HAP-1 (cell line): ENCODE measurements at regions not wholly inside any gene's neighbourhood (a gene's known extent, or its start where the extent isn't known, plus 50 kb on each side); places are given as distances from the start of the nearest gene placed in this dataset.
"Not testable (repeated sequence)": the region's sequence is repeated elsewhere in the genome, so short reads cannot be mapped to it uniquely, and the experiment has no call there.

Experiments
- DNase-seq, 2 experiments: peaks; one replicate each; pipeline ENCODE4 v3.0.0-alpha.2; 2016 to 2020; ENCODE audit warnings: low spot score in 2 of 2
- H3K27me3 ChIP-seq: fragments of 250-450 bp; sonication (Bioruptor Pico); 2 replicates; pipeline ENCODE4 v1.5.1; 2020; ENCODE audit warnings: low read depth, mild to moderate bottlenecking, moderate library complexity
- H3K36me3 ChIP-seq: fragments of 250-450 bp; sonication (Bioruptor Pico); replicated peaks from 2 replicates; pipeline ENCODE4 v1.5.1; 2020; ENCODE audit warnings: mild to moderate bottlenecking
- H3K4me1 ChIP-seq: fragments of 250-450 bp; sonication (Bioruptor Pico); 2 replicates; pipeline ENCODE4 v1.5.1; 2020; ENCODE audit warnings: mild to moderate bottlenecking
- H3K4me3 ChIP-seq: fragments of 250-450 bp; sonication (Bioruptor Pico); 2 replicates; pipeline ENCODE4 v1.5.1; 2020; ENCODE audit warnings: mild to moderate bottlenecking, moderate library complexity
- H3K9me3 ChIP-seq: fragments of 250-450 bp; sonication (Bioruptor Pico); 2 replicates; pipeline ENCODE4 v1.5.1; 2020; ENCODE audit warnings: mild to moderate bottlenecking, moderate library complexity
- in situ Hi-C: fragments of 300-500 bp; cut with MboI; formaldehyde crosslinking; loops from 3 replicates; pipeline ENCODE4 v1.14.3; 2020; ENCODE audit warnings: low sequenced_read_pairs, inconsistent platforms, mixed read lengths

GRCh38 chr7:115276791-115277190, 354.9 kb downstream of the MDFIC start:
- in situ Hi-C loops, result no loop called here
- H3K27me3 ChIP-seq, result peaks cover 3% of the 10 kb centered on the region; the same call in 1 of the 2 replicates
- H3K4me3 ChIP-seq, result no peak overlapping the region
- no peak for DNase-seq
- H3K36me3 ChIP-seq, result no peaks in the 10 kb centered on the region
- no peaks in the 10 kb centered on the region for H3K4me1 ChIP-seq
- no peaks in the 10 kb centered on the region for H3K9me3 ChIP-seq

DNA sequence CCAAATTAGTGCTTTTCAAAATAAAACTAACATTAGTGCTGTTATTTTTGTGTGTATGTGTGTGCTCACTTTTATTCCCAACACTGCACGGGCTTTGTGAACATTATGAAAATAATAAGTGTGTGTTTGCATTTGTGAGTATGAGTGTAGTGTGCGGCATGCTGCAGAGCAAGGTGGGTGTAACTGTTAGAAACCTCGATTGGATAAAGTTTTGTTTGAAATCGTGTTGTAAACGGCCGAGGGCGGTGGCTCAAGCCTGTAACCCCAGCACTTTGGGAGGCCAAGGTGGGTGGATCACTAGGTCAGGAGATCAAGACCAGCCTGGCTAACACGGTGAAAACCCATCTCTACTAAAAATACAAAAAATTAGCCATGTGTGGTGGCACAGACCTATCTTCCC, 352.0 kb downstream of the MDFIC start:
- H3K36me3 ChIP-seq, H3K4me1 ChIP-seq, H3K27me3 ChIP-seq, H3K4me3 ChIP-seq, H3K9me3 ChIP-seq, DNase-seq, in situ Hi-C loops: not testable (repeated sequence)

- Histone ChIP-seq H3K27me3 (peaks cover 3% of the 10 kb centered on the region; the same call in 1 of the 2 replicates), H3K36me3 (no peaks in the 10 kb centered on the region), H3K4me1 (no peaks in the 10 kb centered on the region), H3K9me3 (no peaks in the 10 kb centered on the region), H3K4me3 (no peak overlapping the region)
- in situ Hi-C loops, result no loop called here
- no peak for DNase-seq
These were observed 351.4 kb downstream of the MDFIC start for GRCh38 chr7:115273139-115273772.

GRCh38 chr7:115271332-115272235, 349.7 kb downstream of the MDFIC start:
- in situ Hi-C loops, result no loop called here
- DNase-seq, result no peak

DNA sequence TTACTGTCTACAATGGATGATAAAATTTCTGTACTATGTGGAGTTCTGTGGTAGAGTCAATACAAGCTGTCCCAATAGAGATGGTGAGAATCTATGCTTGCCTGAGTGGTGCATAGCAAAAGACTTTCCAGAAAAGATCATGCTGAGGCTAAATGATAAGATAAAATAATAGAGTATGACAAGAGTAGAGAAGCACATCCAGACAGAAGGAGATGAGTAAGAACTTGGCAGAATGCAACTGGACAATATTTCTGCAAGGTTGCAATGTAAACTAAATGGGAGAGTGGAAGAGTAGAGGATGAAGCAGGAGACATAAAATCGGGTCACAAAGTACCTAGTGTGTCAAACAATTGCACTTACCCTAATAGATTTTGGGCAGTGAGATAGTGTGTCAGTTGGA, 347.6 kb downstream of the MDFIC start:
- Histone ChIP-seq H3K36me3 (no peaks in the 10 kb centered on the region), H3K9me3 (no peaks in the 10 kb centered on the region), H3K4me3 (no peak overlapping the region), H3K27me3 (peaks cover 3% of the 10 kb centered on the region; the same call in 1 of the 2 replicates), H3K4me1 (no peaks in the 10 kb centered on the region)
- no peak for DNase-seq
- in situ Hi-C loops, result no loop called here

More at GRCh38 chr7:115271332-115272235, 349.7 kb downstream of the MDFIC start:
- Histone ChIP-seq H3K9me3 (no peaks in the 10 kb centered on the region), H3K27me3 (peaks cover 3% of the 10 kb centered on the region; the same call in 1 of the 2 replicates), H3K4me1 (no peaks in the 10 kb centered on the region), H3K4me3 (no peak overlapping the region), H3K36me3 (no peaks in the 10 kb centered on the region)

DNA sequence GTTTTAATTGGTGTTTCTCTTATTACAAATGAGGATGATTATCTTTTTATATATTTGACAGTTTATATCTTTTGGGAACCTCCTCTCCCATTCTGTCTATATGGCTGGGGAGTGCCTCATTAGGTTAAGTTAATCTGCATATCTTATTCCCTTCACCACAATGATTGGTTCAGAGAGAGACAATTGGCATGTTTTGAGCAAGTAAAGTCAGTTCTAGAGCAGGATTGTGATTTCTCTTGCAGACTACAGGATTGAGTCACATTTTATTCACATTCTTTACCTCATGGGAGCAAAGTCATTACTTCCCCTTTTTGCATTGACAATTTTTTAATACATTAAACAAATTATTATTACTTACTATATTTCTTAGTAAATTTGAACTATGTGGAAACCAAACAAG, 345.6 kb downstream of the MDFIC start:
- no peak for DNase-seq
- Histone ChIP-seq H3K4me1 (no peaks in the 10 kb centered on the region), H3K36me3 (no peaks in the 10 kb centered on the region), H3K27me3 (no peaks in the 10 kb centered on the region), H3K4me3 (no peak overlapping the region), H3K9me3 (no peaks in the 10 kb centered on the region)
- in situ Hi-C loops, result no loop called here

DNA sequence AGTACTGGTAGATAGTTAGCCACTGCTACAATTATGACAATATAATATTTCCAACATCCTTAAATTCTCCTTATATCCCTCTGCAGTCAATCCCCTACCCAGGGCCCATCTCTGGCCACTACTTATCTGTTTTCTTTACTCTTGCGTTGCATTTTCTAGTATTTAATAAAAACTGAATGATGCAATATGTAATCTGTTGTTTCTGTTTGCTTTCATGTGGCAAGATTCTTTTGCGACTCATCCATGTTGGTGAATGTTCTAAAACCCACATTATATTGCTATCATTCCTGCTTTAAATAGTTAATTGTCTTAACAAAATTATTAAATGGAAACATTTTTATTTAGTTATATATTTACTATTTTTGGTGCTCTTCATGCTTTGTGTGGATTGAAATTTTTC, 338.5 kb downstream of the MDFIC start:
- H3K9me3 ChIP-seq, result no peaks in the 10 kb centered on the region
- no peaks in the 10 kb centered on the region for H3K27me3 ChIP-seq
- H3K36me3 ChIP-seq, result no peaks in the 10 kb centered on the region
- no peaks in the 10 kb centered on the region for H3K4me1 ChIP-seq
- no peak overlapping the region for H3K4me3 ChIP-seq
- DNase-seq, result no peak
- in situ Hi-C loops, result no loop called here

DNA sequence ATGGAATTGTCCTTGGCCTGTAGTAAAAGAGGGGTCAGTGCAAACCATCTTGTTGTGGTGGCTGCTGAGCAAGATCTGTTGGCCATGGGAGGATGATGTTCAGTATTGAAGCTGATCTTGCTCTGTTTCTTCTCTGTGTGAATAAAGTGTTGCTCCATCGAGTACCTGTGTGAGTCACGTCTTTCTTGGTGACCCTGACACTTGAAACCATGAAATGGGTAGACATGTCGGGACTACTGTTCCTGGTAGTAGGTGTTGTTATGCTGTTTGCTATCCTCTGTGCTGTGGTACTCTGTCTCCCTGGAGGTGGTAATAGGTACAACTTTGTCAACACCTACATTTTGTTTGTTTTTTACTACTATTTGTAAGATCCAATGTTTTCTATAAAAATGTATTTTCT, 330.6 kb downstream of the MDFIC start:
- H3K36me3 ChIP-seq, result no peaks in the 10 kb centered on the region
- in situ Hi-C loops, result no loop called here
- no peak for DNase-seq
- no peaks in the 10 kb centered on the region for H3K27me3 ChIP-seq
- no peaks in the 10 kb centered on the region for H3K4me1 ChIP-seq
- no peaks in the 10 kb centered on the region for H3K9me3 ChIP-seq
- H3K4me3 ChIP-seq, result no peak overlapping the region

GRCh38 chr7:115249080-115249479, 327.2 kb downstream of the MDFIC start:
- Histone ChIP-seq H3K4me3 (no peak overlapping the region), H3K9me3 (no peaks in the 10 kb centered on the region), H3K27me3 (no peaks in the 10 kb centered on the region), H3K36me3 (no peaks in the 10 kb centered on the region), H3K4me1 (no peaks in the 10 kb centered on the region)
- no peak for DNase-seq
- in situ Hi-C loops, result no loop called here

- no peaks in the 10 kb centered on the region for H3K4me1 ChIP-seq
- DNase-seq, result no peak
- in situ Hi-C loops, result no loop called here
- H3K27me3 ChIP-seq, result no peaks in the 10 kb centered on the region
- no peak overlapping the region for H3K4me3 ChIP-seq
- no peaks in the 10 kb centered on the region for H3K9me3 ChIP-seq
- no peaks in the 10 kb centered on the region for H3K36me3 ChIP-seq
These were observed 319.3 kb downstream of the MDFIC start for GRCh38 chr7:115241151-115241550.

DNA sequence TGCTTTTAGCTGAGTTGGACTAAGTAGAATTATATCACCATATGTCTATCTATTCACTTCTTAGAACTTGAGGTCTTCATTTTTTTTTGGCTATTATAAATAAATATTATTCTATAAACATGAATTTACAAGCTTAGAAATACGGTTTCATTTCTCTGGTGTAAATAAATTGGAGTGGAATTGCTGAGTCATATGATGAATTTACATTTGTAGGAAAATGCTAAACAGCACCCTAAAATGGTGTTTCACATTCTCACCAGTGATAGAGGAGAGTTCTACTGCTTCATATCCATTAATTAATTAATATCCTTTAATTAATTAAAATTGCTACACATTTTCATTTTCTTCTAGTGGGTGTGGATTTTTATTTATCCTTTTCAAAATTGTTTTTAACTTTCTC, 318.3 kb downstream of the MDFIC start:
- no peak for DNase-seq
- in situ Hi-C loops, result no loop called here
- no peaks in the 10 kb centered on the region for H3K27me3 ChIP-seq

GRCh38 chr7:115235075-115235474, 313.2 kb downstream of the MDFIC start:
- Histone ChIP-seq H3K4me1 (no peaks in the 10 kb centered on the region), H3K4me3 (no peak overlapping the region), H3K9me3 (no peaks in the 10 kb centered on the region), H3K27me3 (no peaks in the 10 kb centered on the region), H3K36me3 (no peaks in the 10 kb centered on the region)
- in situ Hi-C loops, result no loop called here
- no peak for DNase-seq

More for the DNA sequence above, 318.3 kb downstream of the MDFIC start:
- H3K4me3 ChIP-seq, result no peak overlapping the region
- no peaks in the 10 kb centered on the region for H3K36me3 ChIP-seq
- H3K9me3 ChIP-seq, result no peaks in the 10 kb centered on the region
- H3K4me1 ChIP-seq, result no peaks in the 10 kb centered on the region

- no peaks in the 10 kb centered on the region for H3K4me1 ChIP-seq
- no peaks in the 10 kb centered on the region for H3K36me3 ChIP-seq
- no peaks in the 10 kb centered on the region for H3K9me3 ChIP-seq
- H3K4me3 ChIP-seq, result no peak overlapping the region
- DNase-seq, result no peak
- H3K27me3 ChIP-seq, result no peaks in the 10 kb centered on the region
- in situ Hi-C loops, result no loop called here
These were observed 311.9 kb downstream of the MDFIC start for GRCh38 chr7:115233809-115234208.

DNA sequence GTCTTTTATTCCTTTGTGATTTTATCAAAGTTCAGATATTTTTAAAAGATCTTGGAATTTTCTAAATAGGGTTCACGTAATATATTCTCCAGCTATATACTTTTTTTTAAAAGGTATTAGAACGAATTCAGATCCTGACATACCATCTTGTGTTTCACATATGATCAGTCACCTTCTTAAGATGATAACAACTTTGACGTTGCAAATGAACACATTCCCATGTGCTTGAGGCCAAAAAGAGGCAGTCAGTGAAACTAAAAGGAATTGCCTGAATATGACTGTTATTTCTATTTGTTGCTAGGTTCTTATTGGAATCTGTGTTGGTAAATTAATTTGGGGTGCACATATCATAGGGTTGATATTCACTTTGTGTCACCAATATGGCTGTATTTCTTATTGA, 310.1 kb downstream of the MDFIC start:
- Histone ChIP-seq H3K4me1 (no peaks in the 10 kb centered on the region), H3K36me3 (no peaks in the 10 kb centered on the region), H3K9me3 (no peaks in the 10 kb centered on the region), H3K4me3 (no peak overlapping the region), H3K27me3 (no peaks in the 10 kb centered on the region)
- DNase-seq, result no peak
- in situ Hi-C loops, result no loop called here
